ENCODE measurements at regions not wholly inside any gene's neighbourhood (a gene's known extent, or its start where the extent isn't known, plus 50 kb on each side); places are given as distances from the start of the nearest gene placed in this dataset.

DNA sequence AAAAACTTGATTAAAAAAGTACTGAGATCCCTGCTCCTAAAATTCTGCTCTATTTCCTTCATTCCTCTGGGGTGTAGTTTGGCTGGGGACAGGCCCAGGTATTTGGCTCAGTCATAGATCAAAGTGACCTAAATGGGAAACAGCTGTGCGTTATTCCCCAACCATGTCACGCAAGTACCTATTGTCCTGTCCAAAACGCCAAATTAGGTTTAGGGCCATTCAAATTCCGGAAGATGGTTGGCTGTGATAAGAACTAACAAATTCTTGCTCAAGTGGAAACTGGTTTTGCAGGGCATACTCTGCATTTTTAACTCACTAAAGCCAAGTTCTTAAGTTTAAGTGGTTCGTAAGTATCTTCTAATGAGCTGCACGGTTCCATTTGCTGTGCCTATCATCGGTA, 147.6 kb upstream of the TMEM170B start:
- Mint-ChIP-seq H3K4me1 (peaks cover 16% of the 10 kb centered on the region), H3K27me3 (no peaks in the 10 kb centered on the region), H3K27ac (no peak overlapping the region), H3K36me3 (ENCODE audit: low read depth) (no peaks in the 10 kb centered on the region), H3K4me3 (no peak overlapping the region)
- no peaks in the 10 kb centered on the region for H3K9me3 ChIP-seq (ENCODE audit: control insufficient read depth, low read length, poor library complexity, severe bottlenecking)
- DNase-seq = no peak
- no peak for ATAC-seq

- H3K4me3 Mint-ChIP-seq = no peak overlapping the region
- H3K4me1 Mint-ChIP-seq = peaks cover 16% of the 10 kb centered on the region
- H3K9me3 ChIP-seq (ENCODE audit: control insufficient read depth, low read length, poor library complexity, severe bottlenecking) = no peaks in the 10 kb centered on the region
- H3K27me3 Mint-ChIP-seq = no peaks in the 10 kb centered on the region
- DNase-seq (no peak), ATAC-seq (no peak)
- H3K27ac Mint-ChIP-seq = no peak overlapping the region
- H3K36me3 Mint-ChIP-seq (ENCODE audit: low read depth) = no peaks in the 10 kb centered on the region
These were observed 148.3 kb upstream of the TMEM170B start for GRCh38 chr6:11388983-11389944.

DNA sequence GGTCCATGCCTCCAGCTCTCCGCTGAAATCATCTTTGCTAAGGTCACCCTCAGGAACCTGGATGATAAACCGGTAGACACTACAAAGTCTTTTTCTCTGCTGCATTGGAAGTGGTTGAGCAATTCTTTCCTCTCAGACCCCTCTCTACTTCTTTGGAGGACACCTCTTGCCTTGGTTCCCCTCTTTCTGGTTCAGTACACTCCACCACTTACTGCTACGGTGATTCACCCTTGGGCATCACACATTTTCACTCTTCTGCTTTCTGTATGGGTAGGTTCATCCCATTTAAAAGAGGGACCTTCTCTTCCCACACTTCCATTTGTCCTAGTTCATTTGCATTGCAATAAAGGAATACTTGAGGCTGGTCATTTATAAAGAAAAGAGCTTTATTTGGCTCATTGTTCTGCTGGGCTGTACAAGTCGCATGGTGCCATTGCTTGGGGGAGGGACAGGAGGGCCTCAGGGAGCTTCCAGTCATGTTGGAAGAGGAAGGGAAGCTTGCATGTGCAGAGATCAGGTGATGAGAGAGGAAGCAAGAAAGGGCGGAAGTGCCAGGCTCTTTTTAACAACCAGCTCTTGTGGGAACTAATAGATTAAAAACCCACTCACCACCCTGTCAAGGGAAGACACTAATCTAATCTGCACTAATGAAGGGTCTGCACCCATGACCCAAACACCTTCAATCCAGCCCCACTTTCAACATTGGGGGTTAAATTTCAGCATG, 149.7 kb upstream of the TMEM170B start:
- no peaks in the 10 kb centered on the region for H3K36me3 Mint-ChIP-seq (ENCODE audit: low read depth)
- H3K27ac Mint-ChIP-seq = no peak overlapping the region
- no peak overlapping the region for H3K4me3 Mint-ChIP-seq
- no peak for DNase-seq
- no peaks in the 10 kb centered on the region for H3K27me3 Mint-ChIP-seq
- no peak for ATAC-seq
- peaks cover 21% of the 10 kb centered on the region for H3K4me1 Mint-ChIP-seq
- H3K9me3 ChIP-seq (ENCODE audit: control insufficient read depth, low read length, poor library complexity, severe bottlenecking) = no peaks in the 10 kb centered on the region

GRCh38 chr6:11386726-11387125, 150.8 kb upstream of the TMEM170B start:
- H3K27me3 Mint-ChIP-seq = no peaks in the 10 kb centered on the region
- H3K36me3 Mint-ChIP-seq (ENCODE audit: low read depth) = no peaks in the 10 kb centered on the region
- H3K4me3 Mint-ChIP-seq = peak overlapping the region; percentile 64

DNA sequence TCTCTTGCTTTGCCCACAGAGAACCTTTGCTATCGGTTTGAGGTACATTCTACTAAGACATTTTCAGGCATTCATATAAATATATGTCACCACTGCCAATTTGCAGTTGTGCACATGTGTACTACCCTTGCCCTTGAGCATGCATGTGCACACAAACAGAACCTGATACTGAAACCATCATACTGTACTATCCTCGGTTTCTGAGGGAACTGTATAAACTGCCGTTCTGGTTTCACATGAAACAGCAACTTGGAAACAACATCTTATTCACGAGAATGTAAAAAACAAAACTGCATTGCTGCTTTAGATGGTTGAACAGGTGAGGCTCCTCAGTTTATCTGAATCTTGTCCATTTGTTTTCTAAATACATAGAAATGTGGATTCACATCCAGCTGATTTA, 151.2 kb upstream of the TMEM170B start:
- Mint-ChIP-seq H3K27ac (peak overlapping the region; percentile 66), H3K36me3 (ENCODE audit: low read depth) (no peaks in the 10 kb centered on the region), H3K4me3 (peak overlapping the region; percentile 64)

More at GRCh38 chr6:11386726-11387125, 150.8 kb upstream of the TMEM170B start:
- ATAC-seq (no peak), DNase-seq (no peak)
- Mint-ChIP-seq H3K27ac (peak overlapping the region; percentile 66), H3K4me1 (peaks cover 28% of the 10 kb centered on the region)
- H3K9me3 ChIP-seq (ENCODE audit: control insufficient read depth, low read length, poor library complexity, severe bottlenecking) = no peaks in the 10 kb centered on the region

DNA sequence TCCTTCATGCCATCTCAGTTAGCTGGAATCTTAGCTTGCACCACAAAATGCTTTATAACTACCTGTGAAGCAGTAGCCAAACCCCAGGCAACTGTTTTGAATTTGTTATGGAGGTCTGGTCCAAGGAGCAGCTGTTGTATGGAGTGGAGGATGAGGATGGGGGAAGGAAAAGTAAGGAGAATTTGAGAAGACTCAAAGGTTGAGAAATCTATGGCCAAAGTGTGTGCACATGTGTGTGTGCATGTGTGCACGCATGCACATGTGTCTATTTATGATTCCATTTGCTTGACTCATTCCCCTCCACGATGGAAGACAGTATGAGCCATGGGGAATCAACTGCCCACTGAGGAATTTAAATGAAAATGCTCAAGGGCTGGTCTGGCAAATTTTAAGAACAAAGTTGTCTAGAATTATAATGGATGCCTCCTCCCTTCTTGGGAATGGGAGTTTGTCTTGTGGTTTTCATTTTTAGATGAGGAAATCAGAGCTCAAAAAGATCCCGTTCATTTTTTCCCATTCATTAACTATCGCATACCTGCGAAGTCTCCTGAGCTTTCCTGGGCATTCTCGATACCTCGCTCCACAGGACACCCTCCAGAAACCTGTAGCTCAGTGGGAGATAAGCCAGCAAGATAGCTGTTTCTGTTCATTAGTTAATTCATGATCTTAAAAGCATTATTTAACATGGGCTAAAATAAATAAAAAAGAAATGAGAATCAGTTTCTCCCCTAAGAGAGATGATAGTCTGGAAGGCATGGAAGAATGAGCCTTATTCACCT, 152.3 kb upstream of the NEDD9 start:
- Mint-ChIP-seq H3K4me1 (peaks cover 46% of the 10 kb centered on the region), H3K27ac (peak overlapping the region; percentile 21), H3K4me3 (no peak overlapping the region), H3K36me3 (ENCODE audit: low read depth) (peaks cover 2% of the 10 kb centered on the region), H3K27me3 (no peaks in the 10 kb centered on the region)
- H3K9me3 ChIP-seq (ENCODE audit: control insufficient read depth, low read length, poor library complexity, severe bottlenecking) = no peaks in the 10 kb centered on the region
- DNase-seq (no peak), ATAC-seq (no peak)

More for the DNA sequence above, 151.2 kb upstream of the TMEM170B start:
- DNase-seq (no peak), ATAC-seq (no peak)
- peaks cover 31% of the 10 kb centered on the region for H3K4me1 Mint-ChIP-seq
- no peaks in the 10 kb centered on the region for H3K9me3 ChIP-seq (ENCODE audit: control insufficient read depth, low read length, poor library complexity, severe bottlenecking)
- H3K27me3 Mint-ChIP-seq = no peaks in the 10 kb centered on the region

GRCh38 chr6:11381801-11382513, 149.5 kb upstream of the NEDD9 start:
- no peaks in the 10 kb centered on the region for H3K9me3 ChIP-seq (ENCODE audit: control insufficient read depth, low read length, poor library complexity, severe bottlenecking)
- peak overlapping the region; percentile 97 for H3K27ac Mint-ChIP-seq
- peaks cover 50% of the 10 kb centered on the region for H3K4me1 Mint-ChIP-seq
- peaks cover 6% of the 10 kb centered on the region for H3K36me3 Mint-ChIP-seq (ENCODE audit: low read depth)
- no peaks in the 10 kb centered on the region for H3K27me3 Mint-ChIP-seq
- ATAC-seq (peak; percentile 95), DNase-seq (peak; percentile 34 to 56 (median 47))
- peak overlapping the region; percentile 94 for H3K4me3 Mint-ChIP-seq

GRCh38 chr6:11380969-11381744, 148.7 kb upstream of the NEDD9 start:
- Mint-ChIP-seq H3K36me3 (ENCODE audit: low read depth) (peaks cover 6% of the 10 kb centered on the region), H3K27ac (peak overlapping the region; percentile 97), H3K4me3 (peak overlapping the region; percentile 94), H3K4me1 (peaks cover 50% of the 10 kb centered on the region), H3K27me3 (no peaks in the 10 kb centered on the region)
- DNase-seq = no peak
- H3K9me3 ChIP-seq (ENCODE audit: control insufficient read depth, low read length, poor library complexity, severe bottlenecking) = no peaks in the 10 kb centered on the region
- ATAC-seq = no peak

DNA sequence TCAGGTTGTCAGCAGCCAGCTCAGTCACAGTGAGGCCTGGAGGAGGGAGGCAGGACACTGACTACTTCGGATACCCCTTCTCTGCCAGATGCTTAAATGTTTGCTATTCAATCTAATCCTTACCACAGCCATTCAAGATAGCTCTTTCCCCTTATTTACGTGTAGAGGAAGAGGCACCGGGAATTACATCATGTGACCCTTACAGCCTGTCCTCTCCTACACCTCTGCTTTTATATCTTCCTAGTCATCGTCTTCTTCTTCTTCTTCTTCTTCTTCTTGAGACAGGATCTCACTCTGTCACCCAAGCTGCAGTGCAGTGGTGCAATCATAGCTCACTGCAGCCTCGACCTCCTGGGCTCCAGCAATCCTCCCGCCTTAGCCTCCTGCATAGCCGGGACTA, 148.1 kb upstream of the NEDD9 start:
- Mint-ChIP-seq H3K27me3 (no peaks in the 10 kb centered on the region), H3K4me1 (peaks cover 51% of the 10 kb centered on the region), H3K36me3 (ENCODE audit: low read depth) (peaks cover 9% of the 10 kb centered on the region), H3K4me3 (peak overlapping the region; percentile 94), H3K27ac (peak overlapping the region; percentile 97)
- H3K9me3 ChIP-seq (ENCODE audit: control insufficient read depth, low read length, poor library complexity, severe bottlenecking) = no peaks in the 10 kb centered on the region
- DNase-seq (no peak), ATAC-seq (no peak)

DNA sequence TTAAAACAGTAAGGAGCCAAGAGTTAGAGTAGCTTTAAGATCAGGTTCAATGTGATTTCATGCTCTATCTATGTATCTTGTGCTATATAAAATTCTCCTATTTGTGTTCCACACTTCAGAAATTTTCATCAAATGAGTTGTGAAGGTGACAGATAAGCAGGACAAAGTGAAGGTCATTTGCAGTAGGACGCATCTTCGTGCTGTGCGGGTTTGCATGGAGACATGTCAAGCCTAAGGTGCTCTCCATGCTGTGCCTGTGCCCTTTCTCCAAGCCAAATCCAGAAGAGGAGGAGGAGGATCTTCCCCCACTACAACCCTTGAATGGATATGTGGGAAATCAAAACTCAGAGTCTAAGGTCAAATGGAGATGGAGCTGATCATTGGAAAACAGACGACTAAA, 147.3 kb upstream of the NEDD9 start:
- Mint-ChIP-seq H3K27me3 (no peaks in the 10 kb centered on the region), H3K4me1 (peaks cover 54% of the 10 kb centered on the region), H3K4me3 (peak overlapping the region; percentile 94), H3K36me3 (ENCODE audit: low read depth) (peaks cover 10% of the 10 kb centered on the region), H3K27ac (peak overlapping the region; percentile 97)
- ATAC-seq = no peak
- no peaks in the 10 kb centered on the region for H3K9me3 ChIP-seq (ENCODE audit: control insufficient read depth, low read length, poor library complexity, severe bottlenecking)
- no peak for DNase-seq

DNA sequence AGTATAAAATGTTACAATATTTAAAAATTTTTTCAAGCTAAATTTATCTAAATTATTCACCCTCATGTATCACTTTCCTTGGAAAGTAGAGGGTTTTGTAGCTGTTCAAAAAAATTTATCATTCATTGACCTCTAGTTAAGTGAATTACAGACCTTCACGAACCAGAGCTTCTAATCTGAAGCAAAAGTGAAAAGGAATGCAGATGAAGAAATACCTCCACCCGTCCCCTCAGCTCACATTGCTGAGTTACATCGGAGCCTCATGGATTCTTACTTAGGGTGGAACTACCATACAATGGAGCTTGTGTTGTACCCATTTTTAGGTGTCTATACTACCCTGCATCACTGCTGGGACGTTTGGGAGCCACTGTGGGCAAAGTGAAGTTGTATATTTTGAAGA, 146.2 kb upstream of the NEDD9 start:
- ATAC-seq (no peak), DNase-seq (no peak)
- Mint-ChIP-seq H3K36me3 (ENCODE audit: low read depth) (peaks cover 10% of the 10 kb centered on the region), H3K4me3 (no peak overlapping the region), H3K27me3 (no peaks in the 10 kb centered on the region), H3K4me1 (peaks cover 64% of the 10 kb centered on the region), H3K27ac (no peak overlapping the region)
- no peaks in the 10 kb centered on the region for H3K9me3 ChIP-seq (ENCODE audit: control insufficient read depth, low read length, poor library complexity, severe bottlenecking)
